Fibroblast of lung (primary cell): ENCODE measurements at regions not wholly inside any gene's neighbourhood (a gene's known extent, or its start where the extent isn't known, plus 50 kb on each side); places are given as distances from the start of the nearest gene placed in this dataset.

ENCODE experiments used
- DNase-seq, 2 donors: peaks; one replicate each; pipeline versions ENCODE4 v3.0.0 to v3.0.0-alpha.2; 2010; ENCODE audit warnings: low read depth in 2 of 2
- H2AFZ ChIP-seq: 2 replicates; pipeline ENCODE4 v1.5.1; 2012; ENCODE audit warnings: low read length, control low read depth, inconsistent platforms
- H3K27ac ChIP-seq: 2 replicates; pipeline ENCODE4 v1.5.1; 2011; ENCODE audit warnings: low read length, control low read depth; ENCODE audit not compliant: insufficient read depth
- H3K27me3 ChIP-seq: 2 replicates; pipeline ENCODE4 v1.5.1; 2011; ENCODE audit warnings: mild to moderate bottlenecking, low read length; ENCODE audit not compliant: control insufficient read depth, insufficient read depth
- H3K36me3 ChIP-seq: 2 replicates; pipeline ENCODE4 v1.5.1; 2011; ENCODE audit warnings: low read length; ENCODE audit not compliant: control insufficient read depth, insufficient read depth
- H3K4me1 ChIP-seq: 2 replicates; pipeline ENCODE4 v1.5.1; 2011; ENCODE audit warnings: low read length; ENCODE audit not compliant: control insufficient read depth, insufficient read depth; ENCODE audit errors: extremely low read depth
- H3K4me2 ChIP-seq: 2 replicates; pipeline ENCODE4 v1.5.1; 2011; ENCODE audit warnings: low read length, control low read depth; ENCODE audit not compliant: insufficient read depth; ENCODE audit errors: extremely low read depth
- H3K4me3 ChIP-seq, 4 experiments: fragments of 200-600 bp in 1 of 4; sonication (generic) in 1 of 4; replicated peaks in 1 of 4; 2 replicates each; pipeline ENCODE4 v1.5.1; 2011 to 2016; ENCODE audit warnings: low read length in 4 of 4, low read depth in 3 of 4, mild to moderate bottlenecking in 3 of 4, control low read depth in 2 of 4, inconsistent platforms in 1 of 4, mixed read lengths in 1 of 4; ENCODE audit not compliant: insufficient read depth in 1 of 4; ENCODE audit errors: control extremely low read depth in 1 of 4
- H3K79me2 ChIP-seq: 2 replicates; pipeline ENCODE4 v1.5.1; 2012; ENCODE audit warnings: mild to moderate bottlenecking, low read length, inconsistent platforms; ENCODE audit not compliant: control insufficient read depth, insufficient read depth
- H3K9ac ChIP-seq: 2 replicates; pipeline ENCODE4 v1.5.1; 2011; ENCODE audit warnings: mild to moderate bottlenecking, low read length, control low read depth; ENCODE audit not compliant: insufficient read depth
- H3K9me3 ChIP-seq: 2 replicates; pipeline ENCODE4 v1.5.1; 2012; ENCODE audit warnings: low read depth, low read length; ENCODE audit not compliant: control insufficient read depth, insufficient read depth
- H4K20me1 ChIP-seq: 2 replicates; pipeline ENCODE4 v1.5.1; 2011; ENCODE audit warnings: low read length; ENCODE audit not compliant: control insufficient read depth, insufficient read depth; ENCODE audit errors: extremely low read depth
- EZH2 ChIP-seq: IDR thresholded peaks from 2 replicates; pipeline ENCODE4 v1.5.1; 2012; ENCODE audit warnings: low read length, control low read depth, mild to moderate bottlenecking; ENCODE audit errors: missing control alignments
- TF ChIP-seq, protein P1 (sequence below), 2 donors: IDR thresholded peaks in 1 of 2; conservative IDR thresholded peaks in 1 of 2; 1 replicate in 1 of 2; 2 replicates in 1 of 2; pipeline ENCODE4 v1.5.1; 2011 to 2012; ENCODE audit warnings: low read length in 2 of 2, control low read depth in 1 of 2, inconsistent platforms in 1 of 2, low read depth in 1 of 2, mild to moderate bottlenecking in 1 of 2

DNA sequence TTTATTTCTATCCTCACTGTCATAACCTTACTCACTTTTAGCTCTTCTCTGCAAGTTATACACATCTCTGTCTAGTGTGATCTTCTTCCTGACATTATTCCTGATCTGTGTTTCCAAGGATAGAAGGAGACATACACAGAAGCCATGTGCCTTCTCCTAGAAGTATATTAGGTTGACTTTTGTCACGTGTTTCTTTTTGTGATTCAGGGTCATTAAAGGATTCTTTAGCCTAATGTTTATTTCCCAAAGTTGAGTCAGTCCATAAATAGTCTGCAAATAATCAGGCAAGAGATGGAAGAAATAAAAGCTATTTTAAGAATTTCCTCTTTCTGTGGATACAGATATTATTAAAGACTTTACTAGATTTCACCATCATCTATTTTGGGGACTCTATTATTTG is 214.1 kb upstream of the GOT2 start:
- Histone ChIP-seq H4K20me1 (no peaks in the 10 kb centered on the region), H3K27ac (no peak overlapping the region), H3K4me3 (no peak overlapping the region), H2AFZ (no peak overlapping the region), H3K79me2 (no peaks in the 10 kb centered on the region), H3K9ac (no peak overlapping the region), H3K27me3 (no peaks in the 10 kb centered on the region), H3K9me3 (no peaks in the 10 kb centered on the region), H3K4me1 (no peaks in the 10 kb centered on the region), H3K36me3 (no peaks in the 10 kb centered on the region), H3K4me2 (no peak overlapping the region)
- no peak for DNase-seq
- no peak for TF ChIP-seq EZH2
- TF ChIP-seq, protein P1, sequence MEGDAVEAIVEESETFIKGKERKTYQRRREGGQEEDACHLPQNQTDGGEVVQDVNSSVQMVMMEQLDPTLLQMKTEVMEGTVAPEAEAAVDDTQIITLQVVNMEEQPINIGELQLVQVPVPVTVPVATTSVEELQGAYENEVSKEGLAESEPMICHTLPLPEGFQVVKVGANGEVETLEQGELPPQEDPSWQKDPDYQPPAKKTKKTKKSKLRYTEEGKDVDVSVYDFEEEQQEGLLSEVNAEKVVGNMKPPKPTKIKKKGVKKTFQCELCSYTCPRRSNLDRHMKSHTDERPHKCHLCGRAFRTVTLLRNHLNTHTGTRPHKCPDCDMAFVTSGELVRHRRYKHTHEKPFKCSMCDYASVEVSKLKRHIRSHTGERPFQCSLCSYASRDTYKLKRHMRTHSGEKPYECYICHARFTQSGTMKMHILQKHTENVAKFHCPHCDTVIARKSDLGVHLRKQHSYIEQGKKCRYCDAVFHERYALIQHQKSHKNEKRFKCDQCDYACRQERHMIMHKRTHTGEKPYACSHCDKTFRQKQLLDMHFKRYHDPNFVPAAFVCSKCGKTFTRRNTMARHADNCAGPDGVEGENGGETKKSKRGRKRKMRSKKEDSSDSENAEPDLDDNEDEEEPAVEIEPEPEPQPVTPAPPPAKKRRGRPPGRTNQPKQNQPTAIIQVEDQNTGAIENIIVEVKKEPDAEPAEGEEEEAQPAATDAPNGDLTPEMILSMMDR (conservative IDR thresholded peaks at IDR 0.05 in 1 of 2, IDR thresholded peaks at IDR 0.05 in 1 of 2; ENCODE audit: low read depth in 1 of 2, low read length in 2 of 2): no peak

DNA sequence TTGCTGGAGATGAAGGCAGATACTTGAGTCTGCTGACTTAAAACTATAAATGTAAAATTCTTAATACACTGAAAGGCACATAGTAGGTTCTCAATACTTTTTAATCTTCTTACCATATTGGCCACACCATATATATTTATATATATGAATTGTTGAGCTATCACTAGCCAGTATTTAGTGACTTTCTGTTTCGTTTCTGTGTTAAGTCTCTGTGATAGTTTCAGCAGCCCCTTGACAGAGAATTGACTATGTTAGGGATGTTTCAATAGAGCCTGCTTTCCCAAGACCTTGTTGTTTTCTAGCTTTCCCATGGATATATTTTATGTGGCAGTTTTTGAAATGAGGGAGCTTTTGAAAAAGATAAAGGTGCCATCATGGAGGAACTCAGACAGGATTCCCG is 206.5 kb upstream of the GOT2 start:
- no peak for TF ChIP-seq EZH2
- TF ChIP-seq, protein P1 (conservative IDR thresholded peaks at IDR 0.05 in 1 of 2, IDR thresholded peaks at IDR 0.05 in 1 of 2; ENCODE audit: low read depth in 1 of 2, low read length in 2 of 2): no peak
- H3K9ac ChIP-seq: no peak overlapping the region
- no peaks in the 10 kb centered on the region for H3K27me3 ChIP-seq
- DNase-seq: no peak
- H3K79me2 ChIP-seq: no peaks in the 10 kb centered on the region
- H2AFZ ChIP-seq: no peak overlapping the region
- H3K4me1 ChIP-seq: no peaks in the 10 kb centered on the region
- no peak overlapping the region for H3K4me3 ChIP-seq
- no peak overlapping the region for H3K4me2 ChIP-seq
- H3K27ac ChIP-seq: no peak overlapping the region
- H3K9me3 ChIP-seq: no peaks in the 10 kb centered on the region
- no peaks in the 10 kb centered on the region for H4K20me1 ChIP-seq
- no peaks in the 10 kb centered on the region for H3K36me3 ChIP-seq

GRCh38 chr16:58938811-58939210 is 204.7 kb upstream of the GOT2 start:
- Histone ChIP-seq H2AFZ (no peak overlapping the region), H3K4me1 (no peaks in the 10 kb centered on the region), H3K79me2 (no peaks in the 10 kb centered on the region)

More at GRCh38 chr16:58938811-58939210, 204.7 kb upstream of the GOT2 start:
- TF ChIP-seq, protein P1 (conservative IDR thresholded peaks at IDR 0.05 in 1 of 2, IDR thresholded peaks at IDR 0.05 in 1 of 2; ENCODE audit: low read depth in 1 of 2, low read length in 2 of 2): no peak
- TF ChIP-seq EZH2: no peak
- H3K27me3 ChIP-seq: no peaks in the 10 kb centered on the region
- H3K27ac ChIP-seq: no peak overlapping the region
- no peaks in the 10 kb centered on the region for H3K9me3 ChIP-seq
- DNase-seq: no peak
- H3K36me3 ChIP-seq: no peaks in the 10 kb centered on the region
- H3K9ac ChIP-seq: no peak overlapping the region
- H3K4me2 ChIP-seq: no peak overlapping the region
- no peaks in the 10 kb centered on the region for H4K20me1 ChIP-seq
- H3K4me3 ChIP-seq: no peak overlapping the region
